K562 (cell line): ENCODE measurements at regions not wholly inside any gene's neighbourhood (a gene's known extent, or its start where the extent isn't known, plus 50 kb on each side); places are given as distances from the start of the nearest gene placed in this dataset.

ENCODE experiments used
- ARNT ChIP-seq, 2 experiments: fragments of 450-650 bp; IDR thresholded peaks; 2 replicates each; pipeline ENCODE4 v1.6.1; 2016; ENCODE audit warnings: mild to moderate bottlenecking in 1 of 2
- CREB1 ChIP-seq, 2 experiments: sonication (generic) in 1 of 2; formaldehyde crosslinking in 1 of 2; IDR thresholded peaks; 2 replicates each; pipeline versions ENCODE4 v1.6.1 to v1.8.0; 2012 to 2022; ENCODE audit warnings: inconsistent platforms in 1 of 2, mild to moderate bottlenecking in 1 of 2, missing genetic modification reagents in 1 of 2, moderate library complexity in 1 of 2
- ELF4 ChIP-seq: fragments of 450-650 bp; formaldehyde crosslinking; IDR thresholded peaks from 2 replicates; pipeline ENCODE4 v1.4.0; 2022; ENCODE audit warnings: missing genetic modification characterization
- EP300 ChIP-seq: IDR thresholded peaks from 2 replicates; pipeline ENCODE4 v1.6.1; 2012; ENCODE audit warnings: low read length, improper control_type of control experiment
- FOS ChIP-seq: IDR thresholded peaks from 3 replicates; pipeline ENCODE4 v1.6.1; 2011; ENCODE audit not compliant: insufficient read length; ENCODE audit errors: extremely low read depth
- FOSL1 ChIP-seq: fragments of 200-800 bp; sonication (Bioruptor generic); conservative IDR thresholded peaks from 2 replicates; pipeline ENCODE4 v1.6.1; 2016; ENCODE audit warnings: missing genetic modification characterization, missing compliant biosample characterization
- JUNB ChIP-seq: fragments of 450-650 bp; formaldehyde crosslinking; conservative IDR thresholded peaks from 2 replicates; pipeline ENCODE4 v1.4.0; 2020; ENCODE audit warnings: mild to moderate bottlenecking
- KLF13 ChIP-seq: fragments of 450-650 bp; IDR thresholded peaks from 2 replicates; pipeline ENCODE4 v1.6.1; 2016; ENCODE audit warnings: missing genetic modification characterization, low read depth, mild to moderate bottlenecking, missing compliant biosample characterization, moderate library complexity, borderline replicate concordance
- MEIS2 ChIP-seq: fragments of 450-650 bp; IDR thresholded peaks from 2 replicates; pipeline ENCODE4 v1.6.1; 2014; ENCODE audit warnings: mild to moderate bottlenecking; ENCODE audit not compliant: partially characterized antibody
- RFX7 ChIP-seq: fragments of 250-450 bp; sonication (Bioruptor Pico); IDR thresholded peaks from 2 replicates; pipeline ENCODE4 v1.5.1; 2021; ENCODE audit warnings: mild to moderate bottlenecking
- TBL1XR1 ChIP-seq, 2 experiments: IDR thresholded peaks; 2 replicates each; pipeline ENCODE4 v1.6.1; 2012; ENCODE audit warnings: improper control_type of control experiment in 2 of 2, low read length in 2 of 2, mild to moderate bottlenecking in 1 of 2
- U2AF1 ChIP-seq: fragments of 200-400 bp; formaldehyde crosslinking; optimal IDR thresholded peaks from 2 replicates; pipeline ENCODE3; 2017; ENCODE audit warnings: mild to moderate bottlenecking, low read depth, low read length, moderate library complexity
- WHSC1 ChIP-seq: IDR thresholded peaks from one replicate; pipeline ENCODE4 v1.6.1; 2012; ENCODE audit warnings: low read length, control low read depth, inconsistent platforms
- ZNF121 ChIP-seq: sonication (generic); formaldehyde crosslinking; conservative IDR thresholded peaks from 2 replicates; pipeline ENCODE4 v1.8.0; 2022; ENCODE audit warnings: missing genetic modification reagents
- ZNF143 ChIP-seq: sonication (generic); formaldehyde crosslinking; IDR thresholded peaks from 2 replicates; pipeline ENCODE4 v1.9.0; 2022; ENCODE audit warnings: mild to moderate bottlenecking, missing genetic modification reagents
- ZNF717 ChIP-seq: fragments of 250-450 bp; sonication (Bioruptor Pico); IDR thresholded peaks from 2 replicates; pipeline ENCODE4 v1.5.0; 2021
- ZNF766 ChIP-seq: fragments of 200-800 bp; sonication (Bioruptor generic); conservative IDR thresholded peaks from 2 replicates; pipeline ENCODE4 v1.6.1; 2016; ENCODE audit warnings: missing genetic modification characterization, missing compliant biosample characterization
- ZNF77 ChIP-seq: fragments of 250-450 bp; sonication (Bioruptor Pico); IDR thresholded peaks from 2 replicates; pipeline ENCODE4 v1.5.0; 2020
- TF ChIP-seq, protein P1 (sequence below): sonication (generic); formaldehyde crosslinking; IDR thresholded peaks from 2 replicates; pipeline ENCODE4 v1.4.0; 2020; ENCODE audit warnings: mild to moderate bottlenecking, missing genetic modification reagents
- TF ChIP-seq, protein P2 (sequence below), 2 experiments: fragments of 450-650 bp; conservative IDR thresholded peaks; 2 replicates each; pipeline ENCODE4 v1.6.1; 2017; ENCODE audit warnings: mild to moderate bottlenecking in 2 of 2, moderate library complexity in 2 of 2
- TF ChIP-seq, protein P3 (sequence below): fragments of 250-450 bp; sonication (Bioruptor Pico); IDR thresholded peaks from 2 replicates; pipeline ENCODE4 v1.4.0; 2020; ENCODE audit warnings: mild to moderate bottlenecking, moderate library complexity

DNA sequence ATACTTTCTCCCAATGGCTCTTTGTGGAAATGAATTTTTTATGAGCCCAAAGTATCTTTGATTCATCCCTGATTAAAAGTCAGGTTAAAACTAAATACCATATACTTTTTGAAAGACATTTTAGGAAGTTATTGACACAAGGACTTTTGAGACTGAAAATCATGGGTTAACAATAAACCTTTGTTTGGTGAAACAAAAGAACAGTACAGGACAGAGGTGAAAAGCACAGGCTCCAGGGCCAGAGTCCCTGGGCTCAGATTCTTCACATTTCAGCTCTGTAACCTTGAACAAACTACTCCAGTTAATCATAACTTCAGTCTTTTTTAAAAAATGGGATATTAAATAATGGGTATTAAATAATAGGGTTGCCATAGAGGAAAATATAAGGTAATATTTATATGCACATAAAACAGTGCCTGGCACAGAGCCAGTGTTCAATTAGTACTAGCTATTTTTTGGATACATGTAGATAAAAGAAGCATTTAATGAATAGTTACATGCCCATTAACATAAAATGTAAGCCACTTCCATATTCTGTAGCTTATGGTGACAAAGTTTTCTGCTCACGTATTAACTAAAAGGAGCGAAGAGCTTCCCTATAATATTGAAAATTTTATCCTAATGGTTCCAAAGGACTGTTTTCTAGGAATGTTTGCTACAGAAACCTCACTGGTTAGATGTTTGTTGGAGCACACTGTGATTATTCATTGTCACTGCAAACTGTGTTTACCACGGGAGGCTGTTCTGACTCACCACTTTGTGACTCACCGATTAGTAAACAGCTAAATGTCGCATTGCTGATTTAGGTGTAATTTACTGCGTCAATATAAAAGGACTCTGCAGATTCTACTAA lies 255.4 kb downstream of the DAD1 start (continued):
- TF ChIP-seq FOS (peak; percentile 83), ZNF766 (CRISPR knock-in tag) (0 out of 2 replicates have a peak, but pooled peaks have one; percentile 62), ZNF121 (CRISPR knock-in tag) (no peak), ZNF717 (CRISPR knock-in tag) (no peak), KLF13 (tag) (no peak), WHSC1 (no peak), RFX7 (CRISPR knock-in tag) (no peak), ELF4 (CRISPR knock-in tag) (no peak), ZNF143 (CRISPR knock-in tag) (no peak), ARNT (IDR thresholded peaks at IDR 0.05) (no peak), CREB1 (IDR thresholded peaks at IDR 0.05) (no peak), CREB1 (CRISPR knock-in tag; IDR thresholded peaks at IDR 0.05) (no peak), TBL1XR1 (IDR thresholded peaks at IDR 0.05; ENCODE audit: low read length in 2 of 2) (no peak), EP300 (peak; percentile 69), FOSL1 (tag) (peak; percentile 99), U2AF1 (no peak), MEIS2 (peak; percentile 97), JUNB (CRISPR knock-in tag) (0 out of 2 replicates have a peak, but pooled peaks have one; percentile 65), ZNF77 (no peak)
- TF ChIP-seq, protein P1, sequence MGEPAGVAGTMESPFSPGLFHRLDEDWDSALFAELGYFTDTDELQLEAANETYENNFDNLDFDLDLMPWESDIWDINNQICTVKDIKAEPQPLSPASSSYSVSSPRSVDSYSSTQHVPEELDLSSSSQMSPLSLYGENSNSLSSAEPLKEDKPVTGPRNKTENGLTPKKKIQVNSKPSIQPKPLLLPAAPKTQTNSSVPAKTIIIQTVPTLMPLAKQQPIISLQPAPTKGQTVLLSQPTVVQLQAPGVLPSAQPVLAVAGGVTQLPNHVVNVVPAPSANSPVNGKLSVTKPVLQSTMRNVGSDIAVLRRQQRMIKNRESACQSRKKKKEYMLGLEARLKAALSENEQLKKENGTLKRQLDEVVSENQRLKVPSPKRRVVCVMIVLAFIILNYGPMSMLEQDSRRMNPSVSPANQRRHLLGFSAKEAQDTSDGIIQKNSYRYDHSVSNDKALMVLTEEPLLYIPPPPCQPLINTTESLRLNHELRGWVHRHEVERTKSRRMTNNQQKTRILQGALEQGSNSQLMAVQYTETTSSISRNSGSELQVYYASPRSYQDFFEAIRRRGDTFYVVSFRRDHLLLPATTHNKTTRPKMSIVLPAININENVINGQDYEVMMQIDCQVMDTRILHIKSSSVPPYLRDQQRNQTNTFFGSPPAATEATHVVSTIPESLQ (CRISPR knock-in tag) = no peak
- TF ChIP-seq, protein P2, sequence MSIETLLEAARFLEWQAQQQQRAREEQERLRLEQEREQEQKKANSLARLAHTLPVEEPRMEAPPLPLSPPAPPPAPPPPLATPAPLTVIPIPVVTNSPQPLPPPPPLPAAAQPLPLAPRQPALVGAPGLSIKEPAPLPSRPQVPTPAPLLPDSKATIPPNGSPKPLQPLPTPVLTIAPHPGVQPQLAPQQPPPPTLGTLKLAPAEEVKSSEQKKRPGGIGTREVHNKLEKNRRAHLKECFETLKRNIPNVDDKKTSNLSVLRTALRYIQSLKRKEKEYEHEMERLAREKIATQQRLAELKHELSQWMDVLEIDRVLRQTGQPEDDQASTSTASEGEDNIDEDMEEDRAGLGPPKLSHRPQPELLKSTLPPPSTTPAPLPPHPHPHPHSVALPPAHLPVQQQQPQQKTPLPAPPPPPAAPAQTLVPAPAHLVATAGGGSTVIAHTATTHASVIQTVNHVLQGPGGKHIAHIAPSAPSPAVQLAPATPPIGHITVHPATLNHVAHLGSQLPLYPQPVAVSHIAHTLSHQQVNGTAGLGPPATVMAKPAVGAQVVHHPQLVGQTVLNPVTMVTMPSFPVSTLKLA (conservative IDR thresholded peaks at IDR 0.05) = 0 out of 4 replicates have a peak, but pooled peaks of 1 of the 2 experiments have one; percentile 26
- TF ChIP-seq, protein P3, sequence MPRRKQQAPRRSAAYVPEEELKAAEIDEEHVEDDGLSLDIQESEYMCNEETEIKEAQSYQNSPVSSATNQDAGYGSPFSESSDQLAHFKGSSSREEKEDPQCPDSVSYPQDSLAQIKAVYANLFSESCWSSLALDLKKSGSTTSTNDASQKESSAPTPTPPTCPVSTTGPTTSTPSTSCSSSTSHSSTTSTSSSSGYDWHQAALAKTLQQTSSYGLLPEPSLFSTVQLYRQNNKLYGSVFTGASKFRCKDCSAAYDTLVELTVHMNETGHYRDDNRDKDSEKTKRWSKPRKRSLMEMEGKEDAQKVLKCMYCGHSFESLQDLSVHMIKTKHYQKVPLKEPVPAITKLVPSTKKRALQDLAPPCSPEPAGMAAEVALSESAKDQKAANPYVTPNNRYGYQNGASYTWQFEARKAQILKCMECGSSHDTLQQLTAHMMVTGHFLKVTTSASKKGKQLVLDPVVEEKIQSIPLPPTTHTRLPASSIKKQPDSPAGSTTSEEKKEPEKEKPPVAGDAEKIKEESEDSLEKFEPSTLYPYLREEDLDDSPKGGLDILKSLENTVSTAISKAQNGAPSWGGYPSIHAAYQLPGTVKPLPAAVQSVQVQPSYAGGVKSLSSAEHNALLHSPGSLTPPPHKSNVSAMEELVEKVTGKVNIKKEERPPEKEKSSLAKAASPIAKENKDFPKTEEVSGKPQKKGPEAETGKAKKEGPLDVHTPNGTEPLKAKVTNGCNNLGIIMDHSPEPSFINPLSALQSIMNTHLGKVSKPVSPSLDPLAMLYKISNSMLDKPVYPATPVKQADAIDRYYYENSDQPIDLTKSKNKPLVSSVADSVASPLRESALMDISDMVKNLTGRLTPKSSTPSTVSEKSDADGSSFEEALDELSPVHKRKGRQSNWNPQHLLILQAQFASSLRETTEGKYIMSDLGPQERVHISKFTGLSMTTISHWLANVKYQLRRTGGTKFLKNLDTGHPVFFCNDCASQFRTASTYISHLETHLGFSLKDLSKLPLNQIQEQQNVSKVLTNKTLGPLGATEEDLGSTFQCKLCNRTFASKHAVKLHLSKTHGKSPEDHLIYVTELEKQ (CRISPR knock-in tag) = no peak
